CD14-positive monocyte (primary cell): ENCODE measurements at regions not wholly inside any gene's neighbourhood (a gene's known extent, or its start where the extent isn't known, plus 50 kb on each side); places are given as distances from the start of the nearest gene placed in this dataset.

Experiments
- DNase-seq, 3 donors: peaks; one replicate each; pipeline ENCODE4 v3.0.0-alpha.2; 2011 to 2022
- H2AFZ ChIP-seq: 2 replicates; pipeline ENCODE4 v1.6.0; 2012; ENCODE audit warnings: mild to moderate bottlenecking, low read depth, low read length, inconsistent platforms; ENCODE audit not compliant: insufficient read depth, poor library complexity, severe bottlenecking
- H3K27ac ChIP-seq, 2 donors: 1 replicate in 1 of 2; 2 replicates in 1 of 2; pipeline ENCODE4 v1.5.1; 2012 to 2013; ENCODE audit warnings: low read length in 2 of 2, control low read depth in 1 of 2, inconsistent platforms in 1 of 2, low read depth in 1 of 2, mild to moderate bottlenecking in 1 of 2
- H3K27me3 ChIP-seq, 2 donors: one replicate each; pipeline versions ENCODE4 v1.6.0 to v1.6.1; 2011 to 2013; ENCODE audit warnings: low read length in 2 of 2; ENCODE audit not compliant: control insufficient read depth in 2 of 2, insufficient read depth in 2 of 2
- H3K36me3 ChIP-seq, 2 donors: replicated peaks in 1 of 2; 1 replicate in 1 of 2; 2 replicates in 1 of 2; pipeline versions ENCODE4 v1.5.1 to v1.6.1; 2012 to 2013; ENCODE audit warnings: low read length in 2 of 2, control low read depth in 1 of 2, inconsistent platforms in 1 of 2, mild to moderate bottlenecking in 1 of 2; ENCODE audit not compliant: insufficient read depth in 2 of 2, control insufficient read depth in 1 of 2
- H3K4me1 ChIP-seq, 2 donors: 1 replicate in 1 of 2; 2 replicates in 1 of 2; pipeline versions ENCODE4 v1.5.1 to v1.6.1; 2012 to 2013; ENCODE audit warnings: low read length in 2 of 2, control low read depth in 1 of 2, inconsistent platforms in 1 of 2, mild to moderate bottlenecking in 1 of 2, moderate library complexity in 1 of 2; ENCODE audit not compliant: insufficient read depth in 2 of 2, control insufficient read depth in 1 of 2
- H3K4me2 ChIP-seq: replicated peaks from 2 replicates; pipeline ENCODE3; 2012; ENCODE audit warnings: low read length, moderate library complexity, mild to moderate bottlenecking; ENCODE audit not compliant: poor library complexity, severe bottlenecking; ENCODE audit errors: extremely low read depth
- H3K4me3 ChIP-seq, 3 experiments: fragments of 200-600 bp in 1 of 3; sonication (generic) in 1 of 3; replicated peaks in 1 of 3; 1 replicate in 2 of 3; 2 replicates in 1 of 3; pipeline ENCODE4 v1.5.1; 2011 to 2013; ENCODE audit warnings: low read length in 3 of 3, mild to moderate bottlenecking in 3 of 3, control low read depth in 2 of 3, low read depth in 2 of 3, inconsistent platforms in 1 of 3, moderate library complexity in 1 of 3
- H3K79me2 ChIP-seq: 2 replicates; pipeline ENCODE4 v1.6.0; 2012; ENCODE audit warnings: mild to moderate bottlenecking, control low read depth, inconsistent platforms, low read length, moderate library complexity; ENCODE audit not compliant: insufficient read depth
- H3K9ac ChIP-seq: 2 replicates; pipeline ENCODE4 v1.6.0; 2017; ENCODE audit warnings: low read length, mild to moderate bottlenecking; ENCODE audit not compliant: insufficient read depth, poor library complexity, severe bottlenecking
- H3K9me3 ChIP-seq, 2 donors: replicated peaks in 1 of 2; 1 replicate in 1 of 2; 2 replicates in 1 of 2; pipeline versions ENCODE4 v1.5.1 to v1.6.1; 2012 to 2013; ENCODE audit warnings: low read length in 2 of 2, control low read depth in 1 of 2; ENCODE audit not compliant: control insufficient read depth in 1 of 2, insufficient read depth in 1 of 2
- H4K20me1 ChIP-seq: 2 replicates; pipeline ENCODE4 v1.6.0; 2012; ENCODE audit warnings: mild to moderate bottlenecking, low read length, control low read depth, moderate library complexity; ENCODE audit not compliant: insufficient read depth
- H3K27ac Mint-ChIP-seq, 7 donors: one replicate each; pipeline ENCODE4 v1.8.0; 2020; ENCODE audit warnings: mild to moderate bottlenecking in 7 of 7, mixed read lengths in 7 of 7, moderate library complexity in 6 of 7, inconsistent platforms in 2 of 7
- H3K27me3 Mint-ChIP-seq, 3 donors: one replicate each; pipeline ENCODE4 v1.8.0; 2021 to 2022; ENCODE audit warnings: low read depth in 3 of 3, mild to moderate bottlenecking in 3 of 3, mixed read lengths in 3 of 3, moderate library complexity in 3 of 3, inconsistent platforms in 1 of 3
- H3K36me3 Mint-ChIP-seq, 2 donors: one replicate each; pipeline ENCODE4 v1.8.0; 2020; ENCODE audit warnings: mixed read lengths in 2 of 2, inconsistent platforms in 1 of 2, mild to moderate bottlenecking in 1 of 2
- H3K4me1 Mint-ChIP-seq: one replicate; pipeline ENCODE4 v1.8.0; 2020; ENCODE audit warnings: mild to moderate bottlenecking, mixed read lengths
- H3K4me3 Mint-ChIP-seq, 2 donors: one replicate each; pipeline ENCODE4 v1.8.0; 2020; ENCODE audit warnings: mild to moderate bottlenecking in 2 of 2, mixed read lengths in 2 of 2, moderate library complexity in 1 of 2
- H3K9me3 Mint-ChIP-seq, 7 donors: one replicate each; pipeline ENCODE4 v1.8.0; 2020 to 2022; ENCODE audit warnings: mixed read lengths in 7 of 7, mild to moderate bottlenecking in 6 of 7, moderate library complexity in 6 of 7, inconsistent platforms in 2 of 7
- whole genome bisulfite sequencing: methylation state at CpG from one replicate; pipeline ENCODE4 v1.1.5; 2013; ENCODE audit warnings: missing lambda C conversion rate; ENCODE audit not compliant: insufficient coverage; 5-methylcytosine and 5-hydroxymethylcytosine counted together
- intact Hi-C, 2 donors: fragments of 100-400 bp; cut with micrococcal nuclease; formaldehyde crosslinking; loops; one replicate each; pipeline versions ENCODE4 v1.15.0 to v1.15.1; 2023
- TF ChIP-seq, protein P1 (sequence below): fragments of 200-600 bp; IDR thresholded peaks from one replicate; pipeline ENCODE4 v1.8.0; 2022; ENCODE audit warnings: antibody characterized with exemption, mild to moderate bottlenecking

DNA sequence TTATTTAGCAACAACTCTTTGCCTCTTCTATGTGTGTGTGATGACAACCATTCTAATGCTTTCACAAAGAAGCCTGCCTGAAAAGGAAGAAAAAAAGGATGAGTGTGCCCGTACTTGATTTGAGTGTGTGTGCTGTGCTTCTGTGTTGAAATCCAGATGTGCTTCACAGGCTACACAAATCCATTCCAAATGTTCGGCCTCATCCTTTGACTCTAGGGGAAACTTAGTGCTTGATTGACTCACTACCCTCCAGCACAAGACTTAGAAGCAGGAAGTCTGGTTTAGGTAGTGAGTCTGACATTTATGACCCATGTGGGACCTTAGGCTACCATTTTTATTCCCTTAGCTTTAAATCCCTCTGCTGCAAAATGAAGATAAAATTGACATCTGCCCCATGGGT is 108.8 kb upstream of the PLAAT1 start:
- Mint-ChIP-seq H3K4me3 (no peak overlapping the region), H3K27ac (no peak overlapping the region), H3K9me3 (peaks cover 0 to 4% (median 0%) of the 10 kb centered on the region in 7 donors), H3K4me1 (no peaks in the 10 kb centered on the region), H3K27me3 (peaks cover 0 to 2% (median 0%) of the 10 kb centered on the region in 3 donors), H3K36me3 (no peaks in the 10 kb centered on the region)
- Histone ChIP-seq H3K9me3 (no peaks in the 10 kb centered on the region), H4K20me1 (no peaks in the 10 kb centered on the region), H3K27me3 (no peaks in the 10 kb centered on the region), H2AFZ (no peak overlapping the region), H3K36me3 (no peaks in the 10 kb centered on the region), H3K79me2 (no peaks in the 10 kb centered on the region), H3K9ac (no peak overlapping the region), H3K4me3 (no peak overlapping the region), H3K4me1 (no peaks in the 10 kb centered on the region), H3K4me2 (no peak overlapping the region), H3K27ac (no peak overlapping the region)
- intact Hi-C loops: no loop called here
- TF ChIP-seq, protein P1, sequence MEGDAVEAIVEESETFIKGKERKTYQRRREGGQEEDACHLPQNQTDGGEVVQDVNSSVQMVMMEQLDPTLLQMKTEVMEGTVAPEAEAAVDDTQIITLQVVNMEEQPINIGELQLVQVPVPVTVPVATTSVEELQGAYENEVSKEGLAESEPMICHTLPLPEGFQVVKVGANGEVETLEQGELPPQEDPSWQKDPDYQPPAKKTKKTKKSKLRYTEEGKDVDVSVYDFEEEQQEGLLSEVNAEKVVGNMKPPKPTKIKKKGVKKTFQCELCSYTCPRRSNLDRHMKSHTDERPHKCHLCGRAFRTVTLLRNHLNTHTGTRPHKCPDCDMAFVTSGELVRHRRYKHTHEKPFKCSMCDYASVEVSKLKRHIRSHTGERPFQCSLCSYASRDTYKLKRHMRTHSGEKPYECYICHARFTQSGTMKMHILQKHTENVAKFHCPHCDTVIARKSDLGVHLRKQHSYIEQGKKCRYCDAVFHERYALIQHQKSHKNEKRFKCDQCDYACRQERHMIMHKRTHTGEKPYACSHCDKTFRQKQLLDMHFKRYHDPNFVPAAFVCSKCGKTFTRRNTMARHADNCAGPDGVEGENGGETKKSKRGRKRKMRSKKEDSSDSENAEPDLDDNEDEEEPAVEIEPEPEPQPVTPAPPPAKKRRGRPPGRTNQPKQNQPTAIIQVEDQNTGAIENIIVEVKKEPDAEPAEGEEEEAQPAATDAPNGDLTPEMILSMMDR: no peak
- no peak for DNase-seq
- WGBS: no CpG with 5 or more reads among the region's 2 CpGs

DNA sequence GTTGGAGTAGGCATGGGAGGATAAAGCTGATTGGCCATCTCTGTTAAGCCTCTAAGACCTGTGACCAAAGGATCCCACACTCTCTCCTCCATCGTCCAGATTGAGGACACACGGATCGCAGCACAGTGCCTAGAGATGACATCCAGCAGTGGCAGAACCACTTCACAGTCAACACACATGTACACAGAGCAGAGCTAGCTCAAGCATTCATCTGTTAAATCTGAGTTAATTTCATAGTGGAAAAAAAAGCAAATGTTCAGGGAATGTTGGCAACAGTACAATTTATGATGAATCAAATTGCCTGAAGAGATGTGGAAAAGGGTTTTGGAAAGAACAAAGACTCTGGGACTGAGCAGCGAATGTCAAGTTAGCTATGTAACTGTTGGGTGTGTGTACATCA is 108.1 kb upstream of the PLAAT1 start:
- Mint-ChIP-seq H3K4me3 (no peak overlapping the region), H3K4me1 (no peaks in the 10 kb centered on the region), H3K27ac (no peak overlapping the region), H3K36me3 (no peaks in the 10 kb centered on the region), H3K27me3 (peaks cover 0 to 2% (median 0%) of the 10 kb centered on the region in 3 donors), H3K9me3 (peaks cover 0 to 4% (median 0%) of the 10 kb centered on the region in 7 donors)
- H3K27ac ChIP-seq: no peak overlapping the region
- WGBS: no CpG with 5 or more reads among the region's 4 CpGs
- H2AFZ ChIP-seq: no peak overlapping the region
- H3K9me3 ChIP-seq: no peaks in the 10 kb centered on the region
- no peak overlapping the region for H3K9ac ChIP-seq
- H3K79me2 ChIP-seq: no peaks in the 10 kb centered on the region
- intact Hi-C loops: no loop called here
- H3K4me2 ChIP-seq: no peak overlapping the region
- no peaks in the 10 kb centered on the region for H3K36me3 ChIP-seq
- H4K20me1 ChIP-seq: no peaks in the 10 kb centered on the region
- H3K4me3 ChIP-seq: no peak overlapping the region
- TF ChIP-seq, protein P1: no peak
- DNase-seq: no peak
- no peaks in the 10 kb centered on the region for H3K4me1 ChIP-seq
- no peaks in the 10 kb centered on the region for H3K27me3 ChIP-seq
